ENCODE measurements at regions not wholly inside any gene's neighbourhood (a gene's known extent, or its start where the extent isn't known, plus 50 kb on each side); places are given as distances from the start of the nearest gene placed in this dataset.

GRCh38 chr17:13420418-13420826 lies 181.3 kb downstream of the HS3ST3A1 start:
- peaks cover 63% of the 10 kb centered on the region for H3K4me1 Mint-ChIP-seq (ENCODE audit: low read depth)
- no peaks in the 10 kb centered on the region for H3K36me3 Mint-ChIP-seq (ENCODE audit: low read depth)
- no peaks in the 10 kb centered on the region for H3K27me3 Mint-ChIP-seq (ENCODE audit: insufficient read depth)
- TF ChIP-seq, protein P1, sequence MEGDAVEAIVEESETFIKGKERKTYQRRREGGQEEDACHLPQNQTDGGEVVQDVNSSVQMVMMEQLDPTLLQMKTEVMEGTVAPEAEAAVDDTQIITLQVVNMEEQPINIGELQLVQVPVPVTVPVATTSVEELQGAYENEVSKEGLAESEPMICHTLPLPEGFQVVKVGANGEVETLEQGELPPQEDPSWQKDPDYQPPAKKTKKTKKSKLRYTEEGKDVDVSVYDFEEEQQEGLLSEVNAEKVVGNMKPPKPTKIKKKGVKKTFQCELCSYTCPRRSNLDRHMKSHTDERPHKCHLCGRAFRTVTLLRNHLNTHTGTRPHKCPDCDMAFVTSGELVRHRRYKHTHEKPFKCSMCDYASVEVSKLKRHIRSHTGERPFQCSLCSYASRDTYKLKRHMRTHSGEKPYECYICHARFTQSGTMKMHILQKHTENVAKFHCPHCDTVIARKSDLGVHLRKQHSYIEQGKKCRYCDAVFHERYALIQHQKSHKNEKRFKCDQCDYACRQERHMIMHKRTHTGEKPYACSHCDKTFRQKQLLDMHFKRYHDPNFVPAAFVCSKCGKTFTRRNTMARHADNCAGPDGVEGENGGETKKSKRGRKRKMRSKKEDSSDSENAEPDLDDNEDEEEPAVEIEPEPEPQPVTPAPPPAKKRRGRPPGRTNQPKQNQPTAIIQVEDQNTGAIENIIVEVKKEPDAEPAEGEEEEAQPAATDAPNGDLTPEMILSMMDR (IDR thresholded peaks at IDR 0.05), result no peak
- no peaks in the 10 kb centered on the region for H3K9me3 Mint-ChIP-seq
- peak overlapping the region; percentile 6; the same call in 1 of the 2 replicates for H3K4me3 Mint-ChIP-seq
- peak overlapping the region; percentile 71 for H3K27ac Mint-ChIP-seq
- DNase-seq, result no peak

GRCh38 chr17:13419676-13420075 lies 182.1 kb downstream of the HS3ST3A1 start:
- Mint-ChIP-seq H3K4me1 (ENCODE audit: low read depth) (peaks cover 67% of the 10 kb centered on the region), H3K9me3 (no peaks in the 10 kb centered on the region), H3K36me3 (ENCODE audit: low read depth) (no peaks in the 10 kb centered on the region), H3K4me3 (no peak overlapping the region), H3K27ac (no peak overlapping the region), H3K27me3 (ENCODE audit: insufficient read depth) (no peaks in the 10 kb centered on the region)
- TF ChIP-seq, protein P1 (IDR thresholded peaks at IDR 0.05), result no peak
- DNase-seq, result no peak

GRCh38 chr17:13418891-13419290 lies 182.8 kb downstream of the HS3ST3A1 start:
- Mint-ChIP-seq H3K9me3 (no peaks in the 10 kb centered on the region), H3K27me3 (ENCODE audit: insufficient read depth) (no peaks in the 10 kb centered on the region), H3K4me3 (no peak overlapping the region), H3K36me3 (ENCODE audit: low read depth) (no peaks in the 10 kb centered on the region), H3K27ac (no peak overlapping the region), H3K4me1 (ENCODE audit: low read depth) (peaks cover 67% of the 10 kb centered on the region)
- TF ChIP-seq, protein P1 (IDR thresholded peaks at IDR 0.05), result no peak
- DNase-seq, result no peak

GRCh38 chr17:13417381-13417950 lies 184.3 kb downstream of the HS3ST3A1 start:
- no peak overlapping the region for H3K4me3 Mint-ChIP-seq
- H3K27me3 Mint-ChIP-seq (ENCODE audit: insufficient read depth), result no peaks in the 10 kb centered on the region
- no peak for DNase-seq
- H3K4me1 Mint-ChIP-seq (ENCODE audit: low read depth), result peaks cover 78% of the 10 kb centered on the region
- no peaks in the 10 kb centered on the region for H3K36me3 Mint-ChIP-seq (ENCODE audit: low read depth)
- TF ChIP-seq, protein P1 (IDR thresholded peaks at IDR 0.05), result no peak
- H3K9me3 Mint-ChIP-seq, result no peaks in the 10 kb centered on the region
- no peak overlapping the region for H3K27ac Mint-ChIP-seq

GRCh38 chr17:13416748-13417363 lies 184.9 kb downstream of the HS3ST3A1 start:
- Mint-ChIP-seq H3K4me1 (ENCODE audit: low read depth) (peaks cover 72% of the 10 kb centered on the region), H3K9me3 (no peaks in the 10 kb centered on the region), H3K27ac (no peak overlapping the region; the same call in 1 of the 2 replicates), H3K4me3 (no peak overlapping the region), H3K27me3 (ENCODE audit: insufficient read depth) (no peaks in the 10 kb centered on the region), H3K36me3 (ENCODE audit: low read depth) (no peaks in the 10 kb centered on the region)
- no peak for DNase-seq
- TF ChIP-seq, protein P1 (IDR thresholded peaks at IDR 0.05), result no peak
